DMS153 treated with DMSO at 0.1 percent for 48 hours (cell line): ENCODE measurements at regions not wholly inside any gene's neighbourhood (a gene's known extent, or its start where the extent isn't known, plus 50 kb on each side); places are given as distances from the start of the nearest gene placed in this dataset.
"Not testable (repeated sequence)": the region's sequence is repeated elsewhere in the genome, so short reads cannot be mapped to it uniquely, and the experiment has no call there.

Experiments
- DNase-seq: peaks from one replicate; lab custom pipeline; 2025; ENCODE audit not compliant: unreplicated experiment; lab: John Stamatoyannopoulos, UW

GRCh38 chr14:44620121-44621019 lies 113.3 kb upstream of the FSCB start:
- DNase-seq, result no peak

DNA sequence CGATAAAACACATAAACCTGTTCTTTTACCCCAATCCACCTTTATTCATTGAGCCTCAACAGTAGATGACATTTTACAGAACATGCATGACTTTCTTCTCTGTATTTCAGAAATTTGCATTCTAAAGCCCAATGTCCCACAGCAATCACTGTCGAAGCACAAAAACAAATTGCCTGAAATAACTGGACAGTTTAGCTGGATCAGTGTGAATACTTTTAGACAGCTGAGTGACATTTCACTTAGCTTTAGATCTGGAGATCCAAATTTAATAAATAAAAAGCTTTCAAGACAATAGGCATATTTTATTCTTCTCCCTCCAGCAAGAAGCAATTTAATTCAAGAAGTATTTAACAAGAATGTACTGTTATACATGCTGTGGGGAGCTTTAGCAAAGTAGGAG lies 109.1 kb upstream of the FSCB start:
- DNase-seq, result no peak

DNA sequence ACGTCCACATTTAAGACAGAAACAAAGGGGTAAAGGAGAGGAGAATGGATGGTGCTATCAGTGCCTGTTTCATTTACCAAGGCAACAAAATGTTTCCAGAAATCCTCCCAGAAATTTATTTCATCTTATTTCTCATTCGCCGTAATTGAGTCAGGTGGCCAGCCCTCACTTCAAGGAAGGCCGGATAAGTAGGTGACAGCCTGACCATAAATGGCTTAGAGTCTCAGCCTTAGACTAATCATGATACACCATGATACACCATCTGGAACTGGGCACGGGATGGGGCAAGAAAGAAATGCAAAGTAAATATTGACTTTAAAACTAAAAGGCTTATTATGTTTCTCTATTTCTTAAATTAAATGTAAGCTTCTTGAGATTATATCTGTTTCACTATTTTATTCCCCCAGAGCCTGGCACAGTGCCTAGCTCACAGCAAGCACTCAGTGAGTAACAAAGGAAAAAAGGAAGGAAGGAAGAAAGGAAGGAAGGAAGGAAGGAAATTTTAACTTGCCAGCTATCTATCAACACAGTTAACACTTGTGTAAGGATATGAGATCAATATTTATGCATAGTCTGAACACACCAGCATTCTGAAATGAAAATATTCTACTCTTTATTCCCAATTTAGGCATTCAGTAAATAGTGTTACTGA lies 106.1 kb upstream of the FSCB start:
- no peak for DNase-seq

DNA sequence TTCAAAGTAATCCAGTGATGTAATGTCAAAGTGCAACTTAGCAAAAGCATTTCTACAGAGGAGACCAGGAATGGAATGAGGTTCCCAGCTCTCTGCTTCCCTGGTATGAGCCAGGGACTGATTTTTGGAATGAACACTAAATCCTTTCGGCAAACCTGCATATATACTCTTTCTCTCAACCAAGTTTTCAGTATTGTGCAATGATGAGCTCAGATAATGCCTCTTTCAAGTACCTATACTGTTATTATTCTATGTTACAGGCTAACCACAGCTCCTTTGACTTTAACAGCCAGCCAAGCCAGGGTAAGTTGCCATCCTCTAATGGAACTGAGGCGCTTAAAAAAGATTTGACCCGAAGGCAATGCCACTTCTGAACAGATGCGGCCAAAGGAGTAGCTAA lies 104.9 kb upstream of the FSCB start:
- no peak for DNase-seq

GRCh38 chr14:44609876-44610510 lies 102.9 kb upstream of the FSCB start:
- DNase-seq, result no peak

DNA sequence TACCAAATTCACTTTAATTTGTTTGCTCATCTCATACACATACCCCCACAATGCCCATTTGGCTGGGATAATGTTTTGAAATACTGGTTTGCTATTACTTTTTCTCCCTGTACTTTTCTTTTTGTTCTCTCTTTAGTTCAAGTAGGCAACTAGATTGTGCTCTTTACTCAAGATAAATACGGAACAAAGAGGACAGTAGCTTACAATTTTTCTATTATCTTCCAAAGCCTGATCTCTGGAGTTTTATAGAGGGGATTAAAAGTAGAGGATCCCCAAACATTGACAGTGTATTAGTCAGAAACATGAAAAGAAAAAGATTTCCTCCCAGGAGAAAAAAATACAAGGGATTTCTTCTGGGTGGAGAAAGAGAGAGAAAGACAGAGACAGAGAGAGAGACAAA lies 102.1 kb upstream of the FSCB start:
- DNase-seq, result no peak

GRCh38 chr14:44607701-44608100 lies 100.6 kb upstream of the FSCB start:
- no peak for DNase-seq

GRCh38 chr14:44606576-44606975 lies 99.5 kb upstream of the FSCB start:
- DNase-seq, result no peak

GRCh38 chr14:44601266-44601665 lies 94.2 kb upstream of the FSCB start:
- DNase-seq, result not testable (repeated sequence)

- no peak for DNase-seq
Observed at GRCh38 chr14:44589180-44589579, 82.1 kb upstream of the FSCB start.

DNA sequence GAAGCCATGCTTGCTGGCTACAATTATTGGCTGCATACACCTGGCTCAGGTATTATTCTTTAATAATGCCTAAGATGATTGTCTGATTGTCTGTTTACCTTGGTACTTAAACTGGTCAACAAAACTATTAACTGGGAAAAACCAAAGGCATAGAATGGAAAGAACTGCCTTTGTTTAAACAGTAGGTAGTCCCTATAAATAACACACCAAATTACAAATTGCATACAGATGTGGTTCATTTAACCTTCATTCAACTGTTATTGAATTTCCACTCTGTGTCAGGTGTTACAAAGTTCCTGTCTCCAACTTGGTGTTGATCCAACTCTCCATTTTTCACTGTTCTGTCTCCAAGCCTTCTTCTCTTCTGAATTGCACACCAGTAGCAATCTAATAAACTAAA lies 79.8 kb upstream of the FSCB start:
- peak; percentile 99 for DNase-seq

DNA sequence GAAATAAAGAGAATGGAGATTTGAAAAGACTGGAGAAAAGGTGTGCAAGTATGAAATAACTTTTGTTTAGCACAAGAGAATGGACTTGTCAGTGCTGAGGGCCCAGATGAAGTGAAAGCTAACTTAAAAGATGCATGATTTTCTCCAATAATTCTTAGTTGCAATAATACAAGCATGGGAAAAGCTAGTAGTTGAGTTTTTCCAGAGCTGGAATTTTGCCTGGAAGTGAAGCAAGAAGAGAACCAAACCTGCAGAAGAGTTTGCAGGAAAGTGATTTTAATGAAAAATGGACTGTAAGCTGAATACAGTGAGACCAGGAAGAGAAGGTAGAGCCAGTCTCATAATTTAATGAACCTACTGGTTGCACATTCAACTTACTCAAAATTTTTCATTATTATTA lies 69.3 kb upstream of the FSCB start:
- no peak for DNase-seq

- no peak for DNase-seq
Observed at GRCh38 chr14:44567997-44568396, 60.9 kb upstream of the FSCB start.

DNA sequence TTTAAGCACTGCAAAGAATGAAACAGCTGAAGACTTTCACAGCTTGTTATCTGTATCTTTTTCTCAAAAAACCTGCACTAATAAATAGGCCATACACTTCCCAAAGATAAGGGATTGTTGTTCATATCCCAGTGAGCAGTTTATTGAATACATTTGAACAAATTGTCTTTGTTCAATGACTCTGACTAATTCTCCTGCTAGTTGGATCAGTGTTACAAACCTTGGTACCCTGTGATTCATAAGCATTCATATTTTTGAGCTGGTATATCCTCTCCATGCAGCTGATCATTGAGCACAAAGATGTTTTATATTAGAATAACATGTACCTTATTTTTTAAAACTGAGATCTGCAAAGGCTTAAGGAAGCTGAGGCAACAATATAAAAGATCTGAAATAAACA lies 58.9 kb upstream of the FSCB start:
- no peak for DNase-seq

- no peak for DNase-seq
Observed at GRCh38 chr14:44564908-44565307, 57.8 kb upstream of the FSCB start.
